ENCODE measurements at regions not wholly inside any gene's neighbourhood (a gene's known extent, or its start where the extent isn't known, plus 50 kb on each side); places are given as distances from the start of the nearest gene placed in this dataset.

- no peaks in the 10 kb centered on the region for H3K4me1 Mint-ChIP-seq (ENCODE audit: low read depth, unreplicated experiment)
- no peak for DNase-seq
- H3K27me3 Mint-ChIP-seq (ENCODE audit: unreplicated experiment), result no peaks in the 10 kb centered on the region
- H3K36me3 Mint-ChIP-seq (ENCODE audit: unreplicated experiment), result no peaks in the 10 kb centered on the region
- H3K27ac Mint-ChIP-seq (ENCODE audit: unreplicated experiment), result no peak overlapping the region
- no peak overlapping the region for H3K4me3 Mint-ChIP-seq (ENCODE audit: unreplicated experiment)
- H3K9me3 Mint-ChIP-seq (ENCODE audit: unreplicated experiment), result no peaks in the 10 kb centered on the region
- no peak for TF ChIP-seq CTCF (IDR thresholded peaks at IDR 0.05; ENCODE audit: partially characterized antibody, unreplicated experiment)
Measured at GRCh38 chr4:108519208-108519833, 101.1 kb upstream of the RPL34 start.

GRCh38 chr4:108512615-108513505 lies 107.5 kb upstream of the RPL34 start:
- Mint-ChIP-seq H3K27me3 (ENCODE audit: unreplicated experiment) (no peaks in the 10 kb centered on the region), H3K4me3 (ENCODE audit: unreplicated experiment) (peak overlapping the region; percentile 60), H3K9me3 (ENCODE audit: unreplicated experiment) (peaks cover 2% of the 10 kb centered on the region), H3K27ac (ENCODE audit: unreplicated experiment) (no peak overlapping the region), H3K36me3 (ENCODE audit: unreplicated experiment) (no peaks in the 10 kb centered on the region), H3K4me1 (ENCODE audit: low read depth, unreplicated experiment) (no peaks in the 10 kb centered on the region)
- no peak for TF ChIP-seq CTCF (IDR thresholded peaks at IDR 0.05; ENCODE audit: partially characterized antibody, unreplicated experiment)
- DNase-seq, result peak; percentile 43

- H3K27ac Mint-ChIP-seq (ENCODE audit: unreplicated experiment), result no peak overlapping the region
- TF ChIP-seq CTCF (IDR thresholded peaks at IDR 0.05; ENCODE audit: partially characterized antibody, unreplicated experiment), result no peak
- DNase-seq, result no peak
Measured at GRCh38 chr4:108511618-108512017, 108.8 kb upstream of the RPL34 start.

GRCh38 chr4:108502356-108502755 lies 118.0 kb upstream of the RPL34 start:
- Mint-ChIP-seq H3K27ac (ENCODE audit: unreplicated experiment) (no peak overlapping the region), H3K4me3 (ENCODE audit: unreplicated experiment) (no peak overlapping the region), H3K9me3 (ENCODE audit: unreplicated experiment) (peaks cover 16% of the 10 kb centered on the region), H3K4me1 (ENCODE audit: low read depth, unreplicated experiment) (no peaks in the 10 kb centered on the region), H3K27me3 (ENCODE audit: unreplicated experiment) (peaks cover 5% of the 10 kb centered on the region), H3K36me3 (ENCODE audit: unreplicated experiment) (peaks cover 15% of the 10 kb centered on the region)
- DNase-seq, result no peak
- TF ChIP-seq CTCF (IDR thresholded peaks at IDR 0.05; ENCODE audit: partially characterized antibody, unreplicated experiment), result no peak

More at GRCh38 chr4:108511618-108512017, 108.8 kb upstream of the RPL34 start:
- Mint-ChIP-seq H3K27me3 (ENCODE audit: unreplicated experiment) (peaks cover 2% of the 10 kb centered on the region), H3K4me3 (ENCODE audit: unreplicated experiment) (no peak overlapping the region), H3K9me3 (ENCODE audit: unreplicated experiment) (peaks cover 7% of the 10 kb centered on the region), H3K4me1 (ENCODE audit: low read depth, unreplicated experiment) (no peaks in the 10 kb centered on the region), H3K36me3 (ENCODE audit: unreplicated experiment) (peaks cover 7% of the 10 kb centered on the region)

- DNase-seq, result no peak
- H3K27ac Mint-ChIP-seq (ENCODE audit: unreplicated experiment), result no peak overlapping the region
- H3K9me3 Mint-ChIP-seq (ENCODE audit: unreplicated experiment), result peaks cover 6% of the 10 kb centered on the region
- no peak for TF ChIP-seq CTCF (IDR thresholded peaks at IDR 0.05; ENCODE audit: partially characterized antibody, unreplicated experiment)
- H3K4me3 Mint-ChIP-seq (ENCODE audit: unreplicated experiment), result no peak overlapping the region
- H3K4me1 Mint-ChIP-seq (ENCODE audit: low read depth, unreplicated experiment), result no peaks in the 10 kb centered on the region
- H3K27me3 Mint-ChIP-seq (ENCODE audit: unreplicated experiment), result peaks cover 4% of the 10 kb centered on the region
- peaks cover 7% of the 10 kb centered on the region for H3K36me3 Mint-ChIP-seq (ENCODE audit: unreplicated experiment)
Measured at GRCh38 chr4:108498925-108499324, 121.5 kb upstream of the RPL34 start.
